Activated naive CD8-positive, alpha-beta T cell treated with anti-CD3 and anti-CD28 coated beads, Interleukin-2, amount 50 U/mL, for 16 hours (primary cell): ENCODE measurements at regions not wholly inside any gene's neighbourhood (a gene's known extent, or its start where the extent isn't known, plus 50 kb on each side); places are given as distances from the start of the nearest gene placed in this dataset.

Source experiments
- DNase-seq: peaks from one replicate; pipeline ENCODE4 v3.0.0-alpha.2; 2020; ENCODE audit warnings: low read depth, low spot score

- no peak for DNase-seq
Measured at GRCh38 chr10:118537623-118538022, 57.8 kb downstream of the PRLHR start.

- no peak for DNase-seq
Measured at GRCh38 chr10:118534136-118534535, 61.3 kb downstream of the PRLHR start.

DNA sequence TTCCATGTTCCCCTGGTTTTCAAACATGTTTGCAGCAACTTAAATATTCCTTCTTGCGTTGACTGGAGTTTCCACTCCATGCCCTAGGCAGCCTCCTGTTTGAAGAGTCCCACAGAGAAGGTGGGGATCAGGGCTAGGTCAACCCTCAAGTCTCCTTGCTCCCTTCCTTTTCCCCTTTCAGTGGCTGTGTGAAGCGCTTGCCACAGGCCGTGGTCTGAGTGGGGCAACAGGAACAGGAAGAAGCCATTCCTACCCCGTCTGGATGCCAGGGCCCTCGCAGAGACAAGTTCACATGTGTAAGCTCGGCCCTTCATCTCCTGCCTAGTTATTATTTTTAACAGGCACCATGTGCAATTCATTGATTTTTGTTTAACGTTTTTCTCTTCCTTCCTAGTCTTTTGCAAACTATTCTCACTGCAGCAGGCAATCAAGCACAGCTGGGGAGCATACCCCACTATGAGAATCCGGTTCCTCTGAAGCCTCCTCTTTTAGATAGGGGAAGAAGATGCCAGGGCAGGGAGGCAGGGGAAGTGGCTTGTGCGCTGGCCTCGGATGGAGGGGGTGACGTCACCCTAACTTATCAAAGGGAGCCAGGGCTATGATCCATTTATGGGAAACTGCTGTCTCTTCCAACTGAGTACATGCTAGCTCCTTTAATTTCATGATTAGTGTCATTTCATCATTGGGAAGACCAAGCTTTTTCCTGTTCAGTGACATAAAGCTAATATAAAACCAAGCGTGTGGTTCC, 64.2 kb downstream of the PRLHR start:
- DNase-seq = no peak

DNA sequence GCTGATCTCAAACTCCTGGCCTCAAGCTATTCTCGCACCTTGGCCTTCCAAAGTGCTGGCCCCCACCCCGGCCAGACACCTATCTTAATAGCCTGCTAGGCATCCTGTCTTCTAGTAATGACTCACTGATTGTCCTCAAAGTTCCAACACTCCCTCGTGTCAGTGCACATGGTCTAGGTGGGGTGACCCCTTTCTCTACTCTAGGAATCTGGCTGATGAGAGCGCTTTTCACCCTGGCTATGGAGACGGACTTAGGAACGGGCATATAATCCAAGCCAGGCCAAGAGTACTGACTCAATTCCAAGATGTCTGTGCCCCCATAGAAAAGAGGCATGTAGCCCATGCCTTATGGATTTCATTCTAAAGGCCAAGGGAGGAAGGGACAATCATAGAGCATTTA, 67.0 kb downstream of the PRLHR start:
- DNase-seq = no peak

DNA sequence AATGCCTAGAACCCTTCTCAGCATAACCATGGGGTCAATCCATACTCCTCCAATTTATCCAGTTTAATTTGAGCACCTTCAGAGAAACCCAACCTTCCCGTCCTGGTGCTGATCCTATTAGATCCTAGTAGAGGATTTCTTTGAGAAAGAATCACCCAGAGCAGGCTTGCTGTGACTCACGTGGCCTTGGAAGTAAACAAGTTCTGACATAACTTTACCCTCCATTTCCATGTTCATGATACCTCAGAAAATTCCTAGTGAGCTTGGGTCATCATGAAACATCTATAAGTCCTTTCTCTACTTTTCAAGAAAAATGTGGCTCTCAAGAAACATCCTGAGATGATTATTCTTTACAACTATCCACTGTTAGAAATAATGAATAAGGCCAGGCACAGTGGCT, 71.7 kb downstream of the PRLHR start:
- DNase-seq = no peak

DNA sequence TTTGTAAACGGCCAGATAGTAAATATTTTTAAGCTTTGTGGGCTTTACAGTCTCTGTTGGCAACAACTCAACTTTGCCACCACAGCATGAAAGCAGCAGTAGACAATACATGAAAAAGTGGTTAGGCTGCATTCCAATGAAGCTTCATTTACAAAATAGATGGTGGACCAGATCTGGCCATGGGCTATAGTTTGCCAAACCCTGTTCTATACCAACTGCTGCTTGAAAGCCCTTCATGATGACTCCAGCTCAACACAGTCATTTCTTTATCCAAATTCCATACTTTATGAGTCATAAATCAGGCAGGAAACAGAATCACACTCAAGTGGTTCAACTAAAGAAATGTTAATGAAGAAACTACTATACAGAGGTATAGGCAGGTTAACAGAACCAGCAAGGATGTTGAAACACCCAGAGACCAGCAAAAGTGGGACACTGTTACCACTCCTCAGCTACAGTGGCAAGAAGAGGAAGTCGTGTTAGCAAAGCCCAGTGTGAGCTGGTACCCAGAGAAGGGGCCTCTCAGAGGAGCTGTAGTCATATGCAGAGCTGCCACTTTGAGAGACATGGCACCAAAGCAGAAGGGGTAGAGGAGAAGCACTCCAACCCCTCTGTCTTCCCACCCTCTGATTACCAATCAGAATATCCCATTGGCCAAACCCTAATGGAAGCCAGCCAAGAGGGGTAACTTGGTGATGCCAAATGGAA, 72.5 kb downstream of the PRLHR start:
- no peak for DNase-seq

DNA sequence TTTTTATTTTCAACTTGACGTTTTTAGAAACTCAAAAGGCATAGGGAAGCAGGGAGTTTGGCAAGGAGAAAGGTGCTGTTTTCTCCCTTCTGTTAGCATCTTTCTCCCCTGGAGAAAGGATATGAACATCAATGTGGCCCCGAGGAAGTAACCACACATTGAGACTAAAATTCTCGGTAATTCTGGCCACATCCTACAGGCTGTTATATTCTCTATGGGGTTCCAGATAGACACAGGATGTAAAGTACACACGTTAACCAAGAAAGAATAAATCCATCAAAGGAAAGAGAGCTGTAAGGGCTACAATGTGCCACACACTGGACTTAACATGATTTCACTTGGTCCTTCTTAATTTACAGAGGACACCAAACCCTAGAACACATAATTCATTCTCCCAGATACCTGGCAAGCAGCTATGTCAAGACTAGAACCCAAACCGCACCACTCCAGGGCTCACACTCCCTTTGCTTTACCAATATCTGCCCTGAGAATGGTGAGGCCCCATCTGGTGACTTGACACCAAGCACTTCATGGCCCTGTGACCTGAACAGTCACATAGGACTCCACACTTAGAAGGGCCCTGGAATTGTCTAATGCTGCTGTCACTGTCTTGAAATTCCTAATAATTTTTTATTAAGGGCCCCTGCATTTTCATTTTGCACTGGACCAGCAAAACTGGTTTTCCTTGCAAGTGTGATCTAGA, 73.9 kb downstream of the PRLHR start:
- DNase-seq = no peak

GRCh38 chr10:118520116-118520742, 75.2 kb downstream of the PRLHR start:
- DNase-seq = no peak

DNA sequence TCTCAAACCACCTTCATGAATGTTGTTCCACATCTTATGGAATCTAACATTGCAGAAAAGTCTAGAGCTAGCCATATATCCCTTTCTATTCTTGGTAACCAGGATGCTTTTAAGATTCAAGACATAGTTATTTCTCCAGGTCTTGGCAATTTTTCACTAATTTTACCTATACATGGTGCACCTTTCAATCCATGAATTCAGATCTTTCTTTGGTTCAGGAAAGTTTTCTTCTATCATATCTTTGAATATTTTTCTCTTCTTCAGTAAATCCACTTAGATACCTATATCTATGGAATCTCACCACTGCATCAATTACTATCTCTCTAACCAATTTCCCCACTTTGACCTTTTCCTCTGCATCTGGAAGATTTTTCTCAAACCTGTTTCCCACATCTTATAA, 77.4 kb downstream of the PRLHR start:
- DNase-seq = no peak

- no peak for DNase-seq
Measured at GRCh38 chr10:118516716-118517115, 78.7 kb downstream of the PRLHR start.

GRCh38 chr10:118513174-118513573, 82.3 kb downstream of the PRLHR start:
- DNase-seq = no peak

DNA sequence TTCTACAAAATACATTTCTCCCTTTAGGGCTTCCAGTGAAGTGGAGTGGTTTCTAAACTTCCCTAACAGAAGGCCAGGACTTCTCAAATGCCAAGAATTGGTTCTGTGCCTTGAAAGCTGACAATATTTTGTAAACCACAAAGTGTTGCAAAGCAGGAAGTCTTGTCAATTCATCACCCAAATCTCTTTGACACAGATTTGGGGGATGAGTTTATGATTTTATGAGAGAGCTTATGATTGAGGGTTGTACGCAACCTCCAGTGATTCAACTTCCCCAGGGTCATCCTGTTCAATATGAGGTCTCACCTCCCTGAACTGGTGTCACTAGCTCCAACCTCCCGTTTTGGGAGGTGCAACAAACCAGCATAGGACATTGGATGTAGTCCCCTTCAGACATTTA, 83.7 kb downstream of the PRLHR start:
- no peak for DNase-seq

- no peak for DNase-seq
Measured at GRCh38 chr10:118508863-118509262, 86.6 kb downstream of the PRLHR start.

- no peak for DNase-seq
Measured at GRCh38 chr10:118508355-118508754, 87.1 kb downstream of the PRLHR start.

GRCh38 chr10:118506671-118507590, 88.5 kb downstream of the PRLHR start:
- DNase-seq = no peak

- DNase-seq = no peak
Measured at GRCh38 chr10:118505363-118505762, 90.1 kb downstream of the PRLHR start.

GRCh38 chr10:118504467-118505205, 90.8 kb downstream of the PRLHR start:
- no peak for DNase-seq

GRCh38 chr10:118504044-118504443, 91.4 kb downstream of the PRLHR start:
- no peak for DNase-seq

DNA sequence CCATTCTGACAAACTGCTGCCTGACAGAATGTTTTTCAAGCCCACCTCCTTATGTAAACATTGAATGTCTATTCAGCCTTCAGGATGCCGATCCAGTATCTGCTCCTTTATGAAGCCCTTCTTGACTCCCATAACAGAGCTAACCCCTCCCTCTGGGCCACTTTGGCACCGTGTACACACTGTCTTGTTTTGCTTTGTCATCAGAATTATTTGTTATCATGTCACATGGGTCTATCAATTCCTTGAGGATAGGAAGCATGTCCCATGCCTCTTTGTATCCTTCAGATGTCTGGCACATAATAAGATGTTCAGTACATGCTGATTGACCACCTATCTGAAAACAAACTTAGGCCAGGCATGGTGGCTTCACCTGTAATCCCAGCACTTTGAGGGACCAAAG, 92.3 kb downstream of the PRLHR start:
- no peak for DNase-seq

DNA sequence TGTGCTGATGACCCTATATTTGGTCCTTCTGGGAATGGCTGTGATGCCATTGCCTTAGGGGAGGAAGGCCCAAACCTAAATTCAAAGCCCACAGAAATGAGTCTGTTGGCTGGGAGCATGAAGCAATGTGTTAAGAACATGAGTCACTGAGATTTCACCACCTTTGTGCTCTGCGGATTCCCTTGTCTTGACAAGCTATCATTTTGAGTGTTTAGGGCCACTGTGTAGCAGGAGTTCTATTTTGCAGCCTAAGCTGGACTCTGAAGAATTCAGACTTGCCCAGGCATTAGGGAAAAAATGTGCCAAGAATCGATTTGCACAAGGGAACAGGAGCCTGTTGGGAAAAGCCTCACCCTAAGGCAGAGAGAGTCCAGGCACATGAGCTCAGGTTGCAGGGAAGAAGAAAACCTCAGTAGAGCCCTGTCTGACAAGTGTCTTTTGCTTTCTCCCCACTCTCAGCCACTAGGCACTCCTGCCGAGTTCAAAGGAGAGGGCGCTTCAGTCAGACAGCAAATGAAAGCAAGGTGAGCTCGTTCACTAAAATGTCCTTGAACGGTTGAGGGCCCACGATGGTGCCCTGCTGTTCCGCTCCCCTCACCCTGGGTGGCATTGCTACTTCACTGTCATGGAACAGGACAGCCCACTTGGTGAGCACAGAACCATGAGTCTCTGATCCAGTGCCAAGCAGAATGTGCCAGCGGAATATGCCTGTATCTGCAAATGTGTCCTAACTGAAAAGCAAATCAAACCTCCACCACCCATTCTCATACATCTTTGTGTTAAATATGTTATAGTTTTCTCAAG, 93.6 kb downstream of the PRLHR start:
- no peak for DNase-seq
